ENCODE measurements at regions not wholly inside any gene's neighbourhood (a gene's known extent, or its start where the extent isn't known, plus 50 kb on each side); places are given as distances from the start of the nearest gene placed in this dataset.
"Not testable (repeated sequence)": the region's sequence is repeated elsewhere in the genome, so short reads cannot be mapped to it uniquely, and the experiment has no call there.

DNA sequence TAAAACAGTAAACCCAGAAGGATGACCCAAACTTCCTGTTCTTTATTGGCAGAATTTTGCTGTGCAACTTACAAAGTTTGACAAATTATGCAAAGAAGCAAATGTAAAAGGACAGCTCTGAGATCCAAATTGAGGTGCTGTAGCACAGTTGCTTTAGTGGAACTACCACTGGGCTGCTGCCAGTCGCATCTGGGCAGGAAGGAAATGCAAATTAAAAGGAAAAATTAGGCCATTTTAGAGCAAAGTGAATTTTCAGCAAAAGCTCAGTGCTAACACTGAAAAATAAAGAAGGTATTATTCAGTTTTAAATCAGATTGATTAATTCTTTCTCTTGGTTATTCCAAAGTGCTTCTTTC is 104.5 kb downstream of the ZMAT3 start:
- no peak for DNase-seq

GRCh38 chr3:178966299-178967176 is 105.1 kb downstream of the ZMAT3 start:
- DNase-seq: peak; percentile 1

DNA sequence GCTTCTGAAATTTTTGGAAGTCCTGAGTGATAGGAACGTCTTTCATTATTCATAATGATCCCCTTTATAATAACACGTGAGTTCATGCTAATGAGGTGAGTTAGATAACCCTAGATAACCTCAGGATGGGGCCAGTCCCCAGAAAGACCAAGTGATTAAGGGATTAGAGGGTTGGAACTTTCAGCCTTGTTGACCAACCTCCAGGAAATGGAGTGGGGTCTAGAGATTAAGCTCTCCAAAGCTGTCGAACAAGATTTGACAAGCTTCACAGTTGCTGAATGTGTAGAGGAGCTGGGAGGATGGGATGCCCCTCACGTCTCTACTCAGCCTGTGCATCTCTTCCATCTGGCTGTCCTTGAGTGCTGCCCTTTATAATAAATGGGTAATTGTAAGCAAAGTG is 107.1 kb downstream of the ZMAT3 start:
- no peak for DNase-seq

DNA sequence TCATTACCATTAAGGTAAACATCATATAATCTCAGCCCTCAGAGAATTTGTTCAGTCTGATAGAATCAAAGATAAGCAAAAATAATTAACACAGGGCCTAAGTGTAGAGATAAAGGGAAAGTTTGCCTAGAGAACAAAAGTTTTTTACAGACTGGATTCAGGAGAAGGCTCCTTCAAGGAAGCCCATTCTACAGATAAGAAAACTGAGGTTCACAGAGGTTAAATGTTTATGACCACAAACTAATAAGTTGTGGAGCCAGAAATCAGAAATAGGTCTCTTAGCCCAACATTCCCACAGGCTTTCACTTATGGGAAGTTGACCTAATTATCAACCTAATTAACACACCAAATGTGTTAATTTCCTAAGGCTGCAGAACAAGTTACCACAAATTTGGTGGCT is 110.7 kb downstream of the ZMAT3 start:
- no peak for DNase-seq

DNA sequence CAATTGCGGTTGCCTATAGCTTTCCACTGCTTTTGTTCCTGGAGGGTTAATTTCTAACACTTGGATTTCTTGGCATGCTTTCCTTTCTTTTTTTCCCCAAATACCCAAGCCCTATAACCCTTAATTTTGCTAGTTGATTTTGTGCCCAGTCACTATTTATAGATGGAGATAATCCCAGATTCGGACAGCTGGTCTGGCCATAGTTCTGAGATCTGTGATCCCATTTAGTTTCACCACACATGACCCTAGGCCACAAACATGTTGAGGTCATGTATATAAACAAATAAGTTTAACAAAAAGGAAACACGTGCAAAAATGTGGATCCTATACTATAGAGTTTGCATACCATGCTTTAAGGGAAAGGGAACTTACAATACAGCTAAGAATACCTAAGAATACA is 111.4 kb downstream of the ZMAT3 start:
- DNase-seq: no peak

DNA sequence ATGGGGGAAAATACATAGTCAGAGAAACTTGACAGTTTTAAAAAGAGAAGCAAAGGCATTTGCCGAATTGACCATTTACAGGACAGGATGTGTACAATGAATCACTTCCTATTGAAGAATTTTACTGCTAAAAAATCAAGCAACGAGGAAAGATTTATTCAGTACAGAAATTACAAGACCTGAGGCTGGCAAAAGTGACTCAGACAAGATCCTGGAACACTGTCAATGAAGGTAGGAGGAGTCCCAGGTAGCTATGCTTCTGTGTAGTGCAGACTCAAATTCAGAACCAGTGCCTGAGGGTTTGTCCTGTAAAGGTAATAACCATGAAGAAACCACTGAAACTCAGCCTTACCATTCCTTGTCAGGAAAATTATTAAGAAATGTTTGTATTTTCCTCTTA is 120.9 kb downstream of the ZMAT3 start:
- no peak for DNase-seq

GRCh38 chr3:178949896-178950295 is 121.7 kb downstream of the ZMAT3 start:
- no peak for DNase-seq

- no peak for DNase-seq
These were observed 123.1 kb downstream of the ZMAT3 start for GRCh38 chr3:178948546-178948945.

- no peak for DNase-seq
These were observed 123.9 kb downstream of the ZMAT3 start for GRCh38 chr3:178947738-178948137.

DNA sequence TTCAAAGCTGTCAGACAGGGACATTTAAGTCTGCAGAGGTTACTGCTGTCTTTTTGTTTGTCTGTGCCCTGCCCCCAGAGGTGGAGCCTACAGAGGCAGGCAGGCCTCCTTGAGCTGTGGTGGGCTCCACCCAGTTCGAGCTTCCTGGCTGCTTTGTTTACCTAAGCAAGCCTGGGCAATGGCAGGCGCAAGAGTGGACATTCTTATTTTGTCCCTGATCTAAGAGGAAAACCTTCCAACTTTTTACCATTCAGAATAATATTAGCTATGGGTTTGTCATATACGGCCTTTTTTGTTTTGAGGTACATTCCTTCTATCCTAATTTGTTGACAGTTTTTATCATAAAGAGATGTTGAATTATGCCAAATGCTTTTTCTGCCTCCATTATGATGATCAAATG is 129.3 kb downstream of the ZMAT3 start:
- DNase-seq: not testable (repeated sequence)

DNA sequence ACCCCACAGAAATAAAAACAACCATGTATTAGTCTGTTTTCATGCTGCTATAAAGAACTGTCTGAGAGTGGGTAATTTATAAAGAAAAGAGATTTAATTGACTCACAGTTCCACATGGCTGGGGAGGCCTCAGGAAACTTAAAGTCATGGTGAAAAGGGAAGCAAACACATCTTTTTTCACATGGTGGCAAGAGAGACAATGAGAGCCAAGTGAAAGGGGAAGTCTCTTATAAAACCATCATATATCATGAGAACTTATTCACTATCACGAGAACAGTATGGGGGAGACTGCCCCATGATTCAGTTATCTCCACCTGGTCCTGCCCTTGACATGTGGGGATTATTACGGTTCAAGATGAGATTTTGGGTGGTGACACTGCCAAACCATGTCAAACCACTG is 141.5 kb downstream of the ZMAT3 start:
- DNase-seq: no peak

- no peak for DNase-seq
These were observed 155.4 kb downstream of the ZMAT3 start for GRCh38 chr3:178916223-178916622.

DNA sequence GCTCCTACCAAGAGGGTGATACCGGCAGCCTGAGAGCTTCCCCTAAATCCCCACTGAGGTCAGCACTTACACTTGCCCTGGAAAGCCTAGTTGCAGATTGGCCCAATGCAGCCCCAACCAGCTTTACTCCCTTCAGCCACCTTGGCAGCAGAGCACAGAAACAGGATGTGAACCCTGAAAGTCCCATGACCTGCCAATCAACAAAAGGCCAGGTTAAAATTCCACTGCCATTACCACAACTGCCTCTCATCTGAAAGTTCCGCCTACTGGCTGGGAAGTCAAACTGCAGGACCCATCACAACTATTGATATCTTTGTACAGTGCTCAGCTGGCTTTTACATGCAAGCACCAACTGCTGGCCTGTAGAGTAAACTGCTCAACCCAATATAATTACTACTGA is 156.2 kb downstream of the ZMAT3 start:
- no peak for DNase-seq

DNA sequence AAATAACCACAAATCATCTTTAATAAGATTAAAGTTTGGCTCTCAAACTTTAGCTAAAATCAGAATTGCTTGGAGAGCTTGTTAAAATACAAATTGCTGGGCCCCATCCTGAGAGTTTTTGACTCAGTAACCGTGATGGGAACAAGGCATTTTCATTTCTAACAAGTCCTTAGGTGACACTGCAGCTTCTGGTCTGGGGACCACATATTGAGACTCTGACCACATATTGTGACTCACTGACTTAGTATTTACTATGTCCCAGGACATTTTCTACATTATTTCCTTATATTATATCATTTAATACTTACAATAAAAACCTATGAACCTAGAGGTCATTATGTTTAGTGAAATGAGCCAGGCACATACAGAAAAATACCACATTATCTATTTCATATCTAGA is 164.5 kb downstream of the ZMAT3 start:
- no peak for DNase-seq

GRCh38 chr3:178901204-178901603 is 170.4 kb downstream of the ZMAT3 start:
- DNase-seq: no peak

DNA sequence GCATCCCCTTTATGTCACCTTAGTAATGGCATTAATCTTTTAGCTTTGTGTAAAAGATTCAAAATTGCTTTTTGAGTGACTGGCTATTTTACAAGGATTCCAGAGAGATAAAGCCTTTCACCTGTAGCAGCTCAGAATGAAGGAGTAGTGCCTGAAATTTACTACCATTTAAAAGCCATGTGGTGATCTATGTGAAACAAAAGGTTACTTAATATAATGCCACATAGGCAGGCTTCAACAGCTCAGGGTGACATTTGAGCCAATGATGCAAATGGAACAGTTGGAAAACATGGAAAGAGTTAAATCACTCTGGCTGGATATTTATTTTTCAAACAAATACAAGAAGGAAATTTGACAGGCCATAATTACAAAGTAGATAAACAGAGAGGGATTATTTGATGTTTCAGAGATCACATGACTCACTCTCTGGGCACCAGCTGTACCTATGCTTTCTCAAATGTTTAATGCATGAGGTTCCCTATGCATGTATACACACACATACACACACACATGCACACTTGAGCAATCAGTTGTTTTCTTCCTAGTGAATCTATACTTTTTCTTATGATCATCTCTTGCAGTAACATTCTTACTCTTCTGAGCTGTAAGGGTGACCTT is 171.5 kb downstream of the ZMAT3 start:
- DNase-seq: no peak

GRCh38 chr3:178895178-178895789 is 176.3 kb downstream of the ZMAT3 start:
- DNase-seq: no peak
